ENCODE measurements at regions not wholly inside any gene's neighbourhood (a gene's known extent, or its start where the extent isn't known, plus 50 kb on each side); places are given as distances from the start of the nearest gene placed in this dataset.

- TF ChIP-seq POLR2AphosphoS5 (IDR thresholded peaks at IDR 0.05; ENCODE audit: low read depth, low read length) (no peak), CTCF (IDR thresholded peaks at IDR 0.05) (no peak)
- TF ChIP-seq, protein P1, sequence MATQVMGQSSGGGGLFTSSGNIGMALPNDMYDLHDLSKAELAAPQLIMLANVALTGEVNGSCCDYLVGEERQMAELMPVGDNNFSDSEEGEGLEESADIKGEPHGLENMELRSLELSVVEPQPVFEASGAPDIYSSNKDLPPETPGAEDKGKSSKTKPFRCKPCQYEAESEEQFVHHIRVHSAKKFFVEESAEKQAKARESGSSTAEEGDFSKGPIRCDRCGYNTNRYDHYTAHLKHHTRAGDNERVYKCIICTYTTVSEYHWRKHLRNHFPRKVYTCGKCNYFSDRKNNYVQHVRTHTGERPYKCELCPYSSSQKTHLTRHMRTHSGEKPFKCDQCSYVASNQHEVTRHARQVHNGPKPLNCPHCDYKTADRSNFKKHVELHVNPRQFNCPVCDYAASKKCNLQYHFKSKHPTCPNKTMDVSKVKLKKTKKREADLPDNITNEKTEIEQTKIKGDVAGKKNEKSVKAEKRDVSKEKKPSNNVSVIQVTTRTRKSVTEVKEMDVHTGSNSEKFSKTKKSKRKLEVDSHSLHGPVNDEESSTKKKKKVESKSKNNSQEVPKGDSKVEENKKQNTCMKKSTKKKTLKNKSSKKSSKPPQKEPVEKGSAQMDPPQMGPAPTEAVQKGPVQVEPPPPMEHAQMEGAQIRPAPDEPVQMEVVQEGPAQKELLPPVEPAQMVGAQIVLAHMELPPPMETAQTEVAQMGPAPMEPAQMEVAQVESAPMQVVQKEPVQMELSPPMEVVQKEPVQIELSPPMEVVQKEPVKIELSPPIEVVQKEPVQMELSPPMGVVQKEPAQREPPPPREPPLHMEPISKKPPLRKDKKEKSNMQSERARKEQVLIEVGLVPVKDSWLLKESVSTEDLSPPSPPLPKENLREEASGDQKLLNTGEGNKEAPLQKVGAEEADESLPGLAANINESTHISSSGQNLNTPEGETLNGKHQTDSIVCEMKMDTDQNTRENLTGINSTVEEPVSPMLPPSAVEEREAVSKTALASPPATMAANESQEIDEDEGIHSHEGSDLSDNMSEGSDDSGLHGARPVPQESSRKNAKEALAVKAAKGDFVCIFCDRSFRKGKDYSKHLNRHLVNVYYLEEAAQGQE (IDR thresholded peaks at IDR 0.05; ENCODE audit: insufficient read depth in 1 of 2, low read depth in 2 of 2, low read length in 1 of 2), result no peak
These were observed 51.9 kb upstream of the CDIN1 start for GRCh38 chr15:36527235-36528162.

Data from Panc1 (cell line).